Retina (tissue), 1 donor: ENCODE measurements at regions not wholly inside any gene's neighbourhood (a gene's known extent, or its start where the extent isn't known, plus 50 kb on each side); places are given as distances from the start of the nearest gene placed in this dataset.
"Not testable (repeated sequence)": the region's sequence is repeated elsewhere in the genome, so short reads cannot be mapped to it uniquely, and the experiment has no call there.

Experiments used
- DNase-seq: peaks from one replicate; pipeline ENCODE4 v3.0.0-alpha.2; 2016

- DNase-seq, result no peak
These were observed 57.0 kb upstream of the MSN start for GRCh38 chrX:65610481-65610880.

DNA sequence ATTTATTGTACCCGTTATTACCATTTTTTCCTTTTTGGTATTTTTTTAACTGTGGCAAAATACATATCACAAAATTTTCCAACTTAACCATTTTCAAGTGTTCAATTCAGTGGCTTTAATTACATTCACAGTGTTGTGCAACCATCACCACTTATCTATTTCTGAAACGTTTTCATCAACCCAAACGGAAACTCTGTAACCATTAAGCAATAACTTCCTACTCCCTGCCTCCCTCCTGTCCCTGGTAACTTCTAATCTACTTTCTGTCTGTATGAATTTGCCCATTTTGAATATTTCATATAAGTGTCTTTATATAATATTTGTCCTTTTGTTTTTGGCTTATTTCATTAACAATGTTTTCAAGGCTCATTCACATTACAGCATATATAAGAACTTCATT is 57.4 kb upstream of the MSN start:
- no peak for DNase-seq

GRCh38 chrX:65609237-65609636 is 58.2 kb upstream of the MSN start:
- no peak for DNase-seq

- no peak for DNase-seq
These were observed 59.4 kb upstream of the MSN start for GRCh38 chrX:65608026-65608425.

- no peak for DNase-seq
These were observed 60.2 kb upstream of the MSN start for GRCh38 chrX:65607070-65607742.

DNA sequence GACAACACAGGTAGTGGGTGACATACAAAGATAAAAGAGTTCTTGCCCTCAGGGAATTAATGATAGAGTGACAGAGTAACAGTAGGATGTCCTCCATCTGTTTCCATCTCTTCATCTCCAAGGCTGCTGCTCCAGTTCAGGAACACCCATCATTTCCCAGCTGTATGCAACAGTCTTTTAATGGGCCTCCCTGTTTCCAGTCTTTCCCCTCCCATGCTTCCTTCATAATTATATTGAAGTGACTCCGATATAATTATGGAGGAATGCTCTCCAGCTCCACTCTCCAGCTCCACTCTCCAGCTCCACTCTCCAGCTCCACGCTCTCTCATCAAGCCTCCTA is 65.3 kb upstream of the MSN start:
- no peak for DNase-seq

- DNase-seq, result no peak
These were observed 65.8 kb upstream of the MSN start for GRCh38 chrX:65601530-65602220.

DNA sequence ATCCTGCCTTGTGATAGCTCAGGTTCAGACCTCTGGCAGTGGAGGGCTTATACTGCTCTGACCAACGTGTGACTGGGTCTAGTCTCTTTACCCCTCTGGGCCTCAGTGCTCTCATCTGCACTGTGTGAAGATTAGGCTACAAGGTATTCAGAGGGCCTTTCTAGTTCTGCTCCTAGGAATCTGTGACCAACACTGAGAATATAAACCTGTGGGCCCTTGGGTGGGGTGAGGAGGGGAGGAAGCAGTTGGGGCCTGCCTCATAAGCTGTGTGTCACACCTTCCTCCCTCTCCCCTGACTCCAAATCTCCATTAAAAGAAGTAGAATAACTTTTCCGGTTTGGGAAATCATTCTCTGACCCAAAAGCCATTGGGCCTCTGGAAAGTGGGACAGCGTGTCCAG is 66.3 kb upstream of the MSN start:
- DNase-seq, result no peak

DNA sequence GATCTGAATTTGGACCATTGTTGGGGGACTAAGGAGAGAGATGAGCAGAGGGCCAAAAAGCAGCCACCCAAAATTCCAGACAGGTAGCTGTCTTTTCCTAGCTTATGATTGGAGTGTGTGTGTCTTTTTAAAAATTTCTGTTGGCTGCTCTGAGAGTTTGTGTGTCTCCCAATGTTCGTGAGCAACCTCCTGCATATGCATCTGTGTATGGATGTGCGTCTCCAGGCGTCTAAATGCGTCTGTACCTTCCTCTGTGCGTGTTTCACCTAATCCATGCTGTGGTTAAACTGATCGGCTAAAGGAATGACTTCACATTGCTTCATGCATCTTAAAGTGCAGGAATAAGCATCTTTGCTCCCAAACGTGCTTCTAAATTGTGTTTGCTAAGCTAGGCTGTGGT is 65.5 kb upstream of the LAS1L start:
- no peak for DNase-seq

DNA sequence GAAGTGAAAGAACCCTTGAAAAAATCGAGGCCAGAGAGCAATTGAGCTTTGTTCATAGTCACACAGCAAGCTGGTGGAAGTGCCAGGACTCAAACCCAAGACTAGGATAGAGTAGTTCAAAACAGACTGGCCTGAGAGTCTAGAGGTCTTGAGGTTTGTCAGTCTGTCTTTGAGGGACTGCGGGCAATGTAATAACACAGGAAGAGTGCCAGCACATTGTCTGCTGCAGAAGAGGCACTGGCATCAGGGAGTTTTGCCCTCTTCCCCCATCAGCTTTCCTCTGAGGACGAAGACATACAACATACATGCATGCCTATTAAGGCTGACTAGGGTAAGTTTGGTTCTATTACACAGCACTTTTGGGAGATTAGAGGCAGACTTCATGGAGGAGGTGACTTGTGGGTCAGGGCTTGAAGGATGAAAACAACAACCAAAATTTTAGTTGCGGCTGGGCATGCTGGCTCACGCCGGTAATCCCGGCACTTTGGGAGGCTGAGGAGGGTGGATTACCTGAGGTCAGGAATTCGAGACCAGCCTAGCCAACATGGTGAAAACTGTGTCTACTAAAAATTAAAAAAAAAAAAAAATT is 64.1 kb upstream of the LAS1L start:
- DNase-seq, result no peak

- no peak for DNase-seq
These were observed 61.9 kb upstream of the LAS1L start for GRCh38 chrX:65596270-65597034.

DNA sequence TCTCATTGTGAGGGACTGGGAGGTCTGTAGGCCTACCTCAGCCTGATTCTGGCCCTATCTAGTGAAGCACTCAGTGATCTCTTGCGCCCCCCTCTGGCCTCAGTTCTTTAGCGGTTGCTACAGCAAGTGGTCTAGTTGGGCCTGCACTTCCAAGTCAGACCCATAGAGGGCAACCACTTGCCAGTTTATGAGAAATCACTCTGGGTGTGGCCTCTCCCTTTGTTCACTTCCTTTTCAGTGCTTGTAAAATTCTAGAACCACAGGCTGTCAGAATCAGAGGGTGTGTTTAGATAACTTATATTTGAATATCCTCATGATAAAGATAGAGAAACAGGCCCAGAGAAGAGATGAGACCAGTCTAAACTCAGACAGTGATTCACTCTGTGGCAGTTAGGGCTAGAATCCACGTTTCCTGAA is 60.9 kb upstream of the LAS1L start:
- DNase-seq, result peak; percentile 79

DNA sequence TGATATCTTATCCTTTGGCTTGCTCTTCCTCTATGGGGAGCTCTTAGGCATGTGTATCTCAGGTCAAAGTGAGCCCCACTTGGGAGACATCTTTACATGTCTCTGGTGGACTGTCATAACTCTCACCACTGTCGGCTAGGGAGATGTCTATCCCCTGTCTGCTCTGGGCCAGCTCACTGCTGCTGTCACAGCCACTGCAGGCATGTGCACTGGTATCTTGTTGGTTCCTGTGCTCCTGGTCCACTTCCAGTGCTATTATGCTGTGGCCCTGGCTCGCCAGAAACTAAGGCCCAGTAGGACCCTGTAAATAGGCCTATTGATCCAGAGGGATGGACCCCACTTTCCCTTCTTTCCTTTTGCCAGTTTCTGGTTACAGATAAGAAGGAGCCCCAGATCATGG is 56.6 kb upstream of the LAS1L start:
- no peak for DNase-seq

DNA sequence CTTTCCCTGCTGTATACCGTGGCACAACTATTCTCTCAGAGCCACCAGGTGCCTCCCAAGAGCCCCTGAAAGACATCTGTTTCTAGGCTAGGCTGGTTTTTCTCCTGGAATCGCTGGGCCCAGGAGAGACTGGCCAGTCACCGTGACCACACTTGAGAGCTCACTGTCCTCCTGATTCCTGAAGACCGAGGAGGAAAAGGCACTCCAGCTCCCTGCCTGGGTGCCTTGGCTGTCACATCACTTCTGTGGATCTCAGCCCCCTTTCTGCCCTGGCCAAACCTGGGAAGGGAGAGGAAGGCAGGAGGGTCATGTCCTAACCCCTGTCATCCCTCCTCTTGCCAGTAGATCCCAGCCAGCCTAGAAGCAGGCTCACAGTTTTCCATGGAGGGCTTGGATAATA is 54.7 kb upstream of the LAS1L start:
- no peak for DNase-seq

DNA sequence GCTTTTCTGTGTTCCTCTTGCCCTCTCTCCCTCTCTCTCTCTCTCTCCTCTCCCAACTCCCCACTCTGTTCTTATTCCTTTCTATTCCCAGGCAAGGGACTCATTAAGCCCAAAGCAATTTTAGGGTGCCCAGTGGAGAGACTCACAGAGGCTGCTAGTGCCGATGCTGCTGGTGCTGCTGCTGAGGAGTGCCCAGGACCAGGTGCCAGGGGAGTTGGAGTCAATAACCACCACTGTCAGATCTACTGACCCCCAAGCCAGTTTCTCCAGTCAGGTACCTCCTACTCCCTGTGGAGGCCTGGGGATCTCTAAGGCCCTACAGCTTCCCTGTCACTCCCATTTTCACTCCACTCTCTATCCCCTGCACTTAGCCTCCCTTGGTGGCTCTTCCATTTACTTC is 54.2 kb upstream of the LAS1L start:
- DNase-seq, result no peak

GRCh38 chrX:65587616-65588526 is 53.3 kb upstream of the LAS1L start:
- no peak for DNase-seq

GRCh38 chrX:65586491-65586890 is 51.9 kb upstream of the LAS1L start:
- no peak for DNase-seq

DNA sequence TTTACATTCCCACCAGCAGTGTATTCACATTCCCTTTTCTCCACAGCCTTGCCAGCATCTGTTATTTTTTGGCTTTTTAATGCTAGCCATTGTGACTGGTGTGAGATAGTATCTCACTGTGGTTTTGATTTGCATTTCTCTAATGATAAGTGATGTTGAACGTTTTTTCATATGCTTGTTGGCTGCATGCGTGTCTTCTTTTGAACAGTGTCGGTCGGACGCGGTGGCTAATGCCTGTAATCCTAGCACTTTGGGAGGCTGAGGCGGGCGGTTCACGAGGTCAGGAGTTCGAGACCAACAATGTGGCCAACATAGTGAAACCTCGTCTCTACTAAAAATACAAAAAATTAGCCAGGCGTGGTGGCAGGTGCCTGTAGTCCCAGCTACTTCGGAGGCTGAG is 50.6 kb upstream of the LAS1L start:
- not testable (repeated sequence) for DNase-seq
